Right hindlimb (tissue), 1 donor: ENCODE measurements at regions not wholly inside any gene's neighbourhood (a gene's known extent, or its start where the extent isn't known, plus 50 kb on each side); places are given as distances from the start of the nearest gene placed in this dataset.
"Not testable (repeated sequence)": the region's sequence is repeated elsewhere in the genome, so short reads cannot be mapped to it uniquely, and the experiment has no call there.

Source experiments
- DNase-seq: peaks from one replicate; pipeline ENCODE4 v3.0.0-alpha.2; 2018

DNA sequence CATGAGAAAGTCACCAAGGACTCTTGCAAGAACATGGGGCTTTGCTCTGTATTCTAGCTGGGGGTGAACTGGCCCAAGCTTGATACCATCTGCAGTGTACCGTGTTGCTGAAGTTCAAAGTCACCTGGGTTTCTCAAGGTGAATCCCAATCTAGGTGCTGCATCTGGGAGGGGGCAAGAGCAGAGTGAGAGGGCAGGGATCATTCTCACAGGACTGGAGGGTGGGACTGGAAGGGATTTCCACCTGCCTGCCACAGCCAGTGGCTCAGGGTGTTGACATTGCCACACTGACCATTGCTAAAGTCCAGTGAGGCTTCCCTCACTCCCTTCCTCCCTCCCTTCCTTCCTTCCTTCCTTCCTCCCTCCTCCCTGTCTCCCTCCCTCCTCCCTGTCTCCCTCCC lies 98.7 kb downstream of the MYCN start:
- DNase-seq = no peak

DNA sequence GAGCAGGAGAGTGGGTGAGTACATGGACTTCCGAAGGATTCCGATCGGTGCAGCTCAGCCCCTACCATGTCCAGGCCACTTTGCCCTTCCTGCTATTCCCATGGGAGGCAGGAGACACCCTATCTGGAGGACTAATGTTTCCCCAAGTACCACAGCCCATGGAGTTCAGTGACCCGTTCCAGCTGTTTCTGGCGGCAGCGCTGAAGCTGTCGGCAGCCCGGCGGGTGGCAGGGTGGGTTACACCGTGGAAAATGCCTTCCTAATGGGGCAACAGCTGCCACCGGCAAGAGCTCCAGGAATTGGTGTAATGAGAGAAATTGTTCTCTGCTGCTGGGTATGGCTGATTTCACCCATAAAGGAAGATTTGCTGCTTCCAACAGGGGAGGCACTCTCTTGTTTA lies 98.3 kb downstream of the MYCN start:
- DNase-seq = peak; percentile 83

- DNase-seq = no peak
Measured at GRCh38 chr2:16037808-16038457, 97.6 kb downstream of the MYCN start.

- no peak for DNase-seq
Measured at GRCh38 chr2:16036951-16037350, 96.6 kb downstream of the MYCN start.

DNA sequence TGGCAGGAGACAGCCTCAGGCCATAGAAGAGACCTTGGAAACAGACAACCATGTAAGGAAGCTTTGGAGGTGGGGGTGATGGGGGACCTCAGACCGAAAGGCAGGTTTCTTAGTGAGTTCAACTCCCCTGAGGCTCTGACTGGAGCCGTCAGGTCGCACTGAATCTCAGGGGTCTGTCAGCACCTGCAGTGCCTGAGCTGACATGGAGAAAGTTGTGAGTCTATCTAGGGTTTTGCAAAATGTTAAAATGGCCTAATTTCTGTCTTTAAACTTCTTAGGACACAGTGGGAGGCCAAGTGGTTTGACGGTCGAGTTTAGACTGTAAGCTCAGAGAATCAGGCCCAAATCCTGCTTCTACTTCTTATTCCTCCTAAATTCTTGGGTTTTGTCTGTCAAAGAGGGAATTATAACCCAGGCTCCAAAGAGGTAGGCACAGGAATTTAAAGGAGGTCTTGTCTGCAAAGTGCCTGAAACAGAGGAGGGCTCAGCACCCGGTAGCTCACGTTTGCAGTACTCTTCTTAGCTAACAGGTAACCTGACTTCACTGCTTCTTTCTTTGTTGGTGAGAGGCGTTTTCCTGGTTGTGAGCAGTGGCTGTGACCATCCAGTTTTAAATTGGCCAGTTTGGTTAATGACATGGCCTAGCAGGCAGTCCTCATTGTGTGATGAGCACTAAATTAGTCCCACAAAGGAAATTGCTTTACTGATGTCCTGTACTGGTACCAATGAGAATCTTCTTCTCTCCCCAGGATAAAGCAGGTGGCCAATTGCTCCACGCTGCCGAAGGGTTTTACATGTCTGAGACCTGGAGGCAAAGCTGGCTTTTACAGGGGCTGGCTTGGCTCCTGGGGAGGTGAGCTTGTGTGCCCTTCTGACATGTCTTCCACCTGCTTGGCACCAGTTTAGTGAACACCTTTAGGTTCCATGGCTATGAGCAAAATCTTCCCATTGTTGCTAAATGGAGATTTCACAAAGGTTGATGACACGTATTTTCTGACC lies 95.7 kb downstream of the MYCN start:
- DNase-seq = no peak

DNA sequence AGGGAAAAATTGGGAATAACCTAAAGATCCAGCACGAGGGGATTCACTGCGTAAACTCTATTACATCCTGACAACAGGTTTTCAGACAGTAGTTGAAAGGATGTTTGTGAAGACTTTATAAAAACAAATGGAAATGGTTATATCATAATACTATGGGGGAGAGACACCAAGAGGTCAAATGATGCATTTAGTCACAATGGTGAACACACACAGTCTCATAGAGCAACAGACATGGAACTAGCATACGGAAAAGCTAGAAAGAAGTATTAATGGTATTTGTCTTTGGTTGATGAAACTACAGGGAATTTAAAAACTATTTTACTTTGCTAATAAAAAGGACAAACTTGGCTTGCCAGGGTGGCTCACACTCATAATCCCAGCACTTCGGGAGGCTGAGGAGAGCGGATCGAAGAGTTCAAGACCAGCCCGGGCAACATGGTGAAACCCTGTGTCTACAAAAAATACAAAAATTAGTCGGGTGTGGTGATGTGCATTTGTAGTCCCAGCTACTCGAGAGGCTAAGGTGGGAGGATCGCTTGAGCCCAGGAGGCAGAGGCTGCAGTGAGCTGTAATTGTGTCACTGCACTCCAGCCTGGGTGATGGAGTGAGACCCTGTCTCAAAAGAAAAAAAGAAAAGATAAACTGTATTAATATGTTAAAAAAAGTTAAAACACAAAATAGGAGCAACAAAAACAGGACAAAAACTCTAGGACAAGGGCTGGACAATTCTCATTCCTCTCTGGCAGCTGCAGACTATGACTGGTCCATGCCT lies 94.8 kb downstream of the MYCN start:
- no peak for DNase-seq

DNA sequence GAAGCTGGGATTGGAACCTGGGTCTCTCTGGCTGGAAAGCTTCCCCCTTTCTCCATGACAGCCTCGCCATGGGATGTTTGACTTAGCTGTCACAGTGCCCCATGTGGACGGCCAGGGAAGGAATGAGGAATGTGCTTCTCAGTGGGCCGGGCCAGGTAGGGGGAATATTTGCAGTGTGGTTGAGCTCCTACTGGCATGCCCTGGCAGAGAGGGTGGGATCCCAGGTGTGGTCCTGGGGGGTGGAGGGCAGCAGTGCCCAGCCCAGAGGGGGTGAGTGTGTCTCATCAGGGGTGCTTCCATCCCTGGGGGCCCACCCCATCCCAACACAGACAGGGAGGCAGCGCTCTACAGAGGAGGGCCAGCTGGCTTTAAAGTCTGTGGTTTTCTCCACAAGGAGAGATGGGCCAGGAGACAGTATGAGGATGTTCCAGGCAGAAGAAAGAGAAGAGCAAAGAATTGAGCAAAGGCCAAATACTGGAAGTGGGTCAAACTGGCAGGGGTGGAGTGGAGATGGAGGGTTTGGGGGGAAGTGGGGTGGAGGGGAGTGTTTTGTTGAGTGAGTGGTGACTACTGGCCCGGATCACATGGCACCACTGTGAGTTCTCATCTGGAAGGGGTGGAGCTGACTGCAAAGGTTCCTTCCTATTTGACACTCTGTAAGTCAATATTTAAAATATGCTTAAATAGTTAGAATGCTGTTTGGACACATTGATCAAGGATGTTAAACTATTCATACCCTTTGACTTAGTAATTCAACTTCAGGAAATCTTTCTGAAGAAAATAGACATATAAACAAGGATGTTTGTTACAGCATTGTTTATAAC lies 94.0 kb downstream of the MYCN start:
- DNase-seq = no peak

DNA sequence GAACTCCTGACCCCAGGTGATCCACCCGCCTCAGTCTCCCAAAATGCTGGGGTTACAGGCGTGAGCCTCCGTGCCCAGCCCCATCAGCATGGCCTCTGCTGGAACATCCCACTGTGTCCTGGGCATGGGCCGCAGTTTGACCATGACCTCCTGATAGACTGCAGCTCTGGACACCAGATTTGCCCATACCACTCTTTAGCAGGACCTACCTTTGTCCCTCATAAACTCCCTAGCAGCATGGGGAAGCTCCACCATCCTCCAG lies 92.6 kb downstream of the MYCN start:
- no peak for DNase-seq

- no peak for DNase-seq
Measured at GRCh38 chr2:16032282-16033031, 92.1 kb downstream of the MYCN start.

- DNase-seq = no peak
Measured at GRCh38 chr2:16031848-16032159, 91.5 kb downstream of the MYCN start.

- no peak for DNase-seq
Measured at GRCh38 chr2:16031058-16031847, 90.9 kb downstream of the MYCN start.

DNA sequence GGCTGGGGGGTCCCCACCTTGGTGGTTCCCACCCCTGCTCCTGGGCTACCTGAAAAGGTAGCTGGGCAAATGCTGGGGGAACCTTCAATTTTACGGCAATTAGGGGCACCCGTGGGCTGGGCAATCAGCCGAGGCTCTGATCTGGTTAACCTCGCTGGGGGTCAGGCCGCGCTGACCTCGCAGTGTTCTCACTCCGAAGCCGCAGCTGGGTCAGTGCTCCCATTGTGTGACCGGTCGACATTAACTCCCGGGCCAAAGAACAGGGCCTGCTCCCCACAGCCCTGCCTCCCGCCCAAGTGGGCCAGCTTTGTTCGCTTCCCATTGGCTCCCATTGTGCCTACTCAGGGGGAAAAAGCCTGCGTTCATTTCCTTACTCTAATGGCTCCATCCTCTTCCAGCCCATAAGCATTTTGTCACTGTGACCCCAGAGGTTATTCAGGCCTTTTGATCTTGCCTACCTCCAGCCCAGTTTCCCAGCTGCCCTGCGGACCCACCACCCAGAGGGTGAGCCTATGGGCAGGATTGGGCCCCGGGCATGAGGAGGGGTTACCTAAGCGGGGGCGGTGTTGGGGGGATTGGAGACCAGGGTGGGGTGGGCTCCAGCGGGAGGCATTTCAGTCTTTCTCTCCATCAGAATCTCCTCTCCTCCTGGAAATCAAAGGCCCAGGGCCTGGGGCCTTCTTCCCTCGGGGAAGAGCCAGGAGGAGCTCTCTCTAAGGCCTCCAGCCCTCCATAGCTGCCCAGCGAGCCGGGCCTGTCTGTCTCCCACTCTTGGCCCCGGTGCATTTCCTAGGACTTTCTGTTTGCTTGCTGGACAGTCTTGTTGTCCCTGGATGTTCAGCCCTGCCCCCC lies 90.1 kb downstream of the MYCN start:
- no peak for DNase-seq

DNA sequence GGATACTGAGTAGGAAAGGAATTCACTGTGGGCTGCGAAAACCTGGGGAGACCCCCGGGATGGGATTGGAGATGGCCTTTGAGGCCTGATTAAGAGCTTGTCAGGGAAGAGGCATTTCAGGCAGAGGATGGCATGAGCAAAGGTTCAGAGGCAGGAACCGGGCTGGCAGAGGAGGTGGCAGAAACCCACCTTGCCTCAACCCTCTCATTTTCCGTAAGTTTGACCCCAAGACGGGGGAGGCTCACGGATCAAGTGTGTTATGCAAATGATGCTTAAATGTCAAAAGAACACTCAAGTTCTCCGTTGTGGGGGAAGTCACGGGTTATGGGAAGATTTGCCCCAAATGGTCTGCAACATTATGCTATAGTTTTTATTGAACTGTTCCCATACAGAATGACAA lies 88.3 kb downstream of the MYCN start:
- no peak for DNase-seq

- DNase-seq = no peak
Measured at GRCh38 chr2:16026816-16027501, 86.6 kb downstream of the MYCN start.

DNA sequence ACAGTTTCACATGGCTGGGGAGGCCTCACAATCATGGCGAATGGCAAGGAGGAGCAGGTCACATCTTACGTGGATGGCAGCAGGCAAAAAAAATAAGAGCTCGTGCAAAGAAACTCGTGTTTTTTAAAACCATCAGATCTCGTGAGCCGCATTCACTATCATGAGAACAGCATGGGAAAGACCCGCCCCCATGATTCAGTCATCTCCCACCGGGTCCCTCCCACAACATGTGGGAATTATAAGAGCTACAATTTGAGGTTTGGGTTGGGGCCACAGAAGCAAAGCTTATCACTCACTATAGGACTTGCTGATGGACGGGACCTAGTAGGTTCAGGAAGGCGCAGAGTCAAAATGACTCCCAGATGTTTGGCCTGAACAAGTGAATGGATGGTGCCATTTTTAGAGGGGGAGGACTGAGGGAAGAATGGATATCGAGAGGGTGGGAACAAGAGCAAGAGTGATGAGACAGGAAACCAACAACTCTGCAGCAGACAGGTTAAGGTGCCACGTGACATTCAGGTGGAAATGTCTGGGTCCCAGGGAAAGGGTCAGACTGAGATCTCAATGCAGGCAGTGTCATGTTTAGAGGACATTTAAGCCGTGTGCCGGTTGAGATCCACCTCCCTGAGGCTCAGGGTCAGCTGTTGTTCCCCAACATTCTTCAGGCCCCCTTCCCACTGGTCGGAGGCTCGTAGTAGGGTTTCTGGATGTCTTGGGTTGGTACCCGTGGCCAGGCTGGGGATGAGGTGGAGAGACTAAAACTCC lies 85.7 kb downstream of the MYCN start:
- no peak for DNase-seq

GRCh38 chr2:16025211-16025875 lies 85.0 kb downstream of the MYCN start:
- DNase-seq = no peak

- DNase-seq = not testable (repeated sequence)
Measured at GRCh38 chr2:16024628-16025027, 84.3 kb downstream of the MYCN start.
